ENCODE measurements at regions not wholly inside any gene's neighbourhood (a gene's known extent, or its start where the extent isn't known, plus 50 kb on each side); places are given as distances from the start of the nearest gene placed in this dataset.

- no peak for TF ChIP-seq PCBP1 (IDR thresholded peaks at IDR 0.05; ENCODE audit: low read depth, low read length, poor library complexity, severe bottlenecking)
Observed at GRCh38 chr3:164040991-164041390, 1037.3 kb downstream of the SI start (continued).

DNA sequence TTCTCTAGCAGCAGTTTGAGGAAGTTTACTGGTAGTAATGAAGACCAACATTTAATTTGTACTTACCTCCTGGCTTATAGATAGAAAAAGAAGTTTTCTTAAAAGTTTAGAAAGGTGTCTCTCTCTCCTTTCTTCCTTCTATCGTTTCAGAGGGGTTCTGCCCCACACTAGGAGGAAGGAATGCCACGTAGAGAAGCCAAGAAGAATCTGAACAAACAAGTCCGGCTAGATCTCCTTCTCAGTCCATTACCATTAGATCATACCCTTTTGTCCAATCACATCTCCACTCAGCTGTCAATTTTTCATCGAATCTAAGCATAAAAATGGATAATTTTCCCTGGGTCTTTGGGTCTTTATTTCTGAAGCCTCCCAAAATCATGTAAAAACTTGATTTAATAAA, 1048.1 kb downstream of the SI start:
- BruUV-seq (replicated peaks) = no TSS peak
- H3K4me1 ChIP-seq (replicated peaks in 1 of 2; ENCODE audit: control insufficient read depth in 2 of 2, insufficient read depth in 2 of 2, low read length in 2 of 2) = no peaks in the 10 kb centered on the region
- no peak overlapping the region for H2AFZ ChIP-seq (ENCODE audit: low read depth, low read length)
- H4K20me1 ChIP-seq (replicated peaks; ENCODE audit: control insufficient read depth, insufficient read depth, low read length) = no peaks in the 10 kb centered on the region
- H3K4me3 ChIP-seq = no peak overlapping the region
- TF ChIP-seq JUNB (CRISPR knock-in tag; conservative IDR thresholded peaks at IDR 0.05) = no peak
- TF ChIP-seq ZNF764 (CRISPR knock-in tag; IDR thresholded peaks at IDR 0.05; ENCODE audit: low read depth) = no peak
- TF ChIP-seq ZNF263 (CRISPR knock-in tag; IDR thresholded peaks at IDR 0.05; ENCODE audit: borderline replicate concordance) = no peak
- no peak for DNase-seq (ENCODE audit: extremely low read depth in 1 of 4, low spot score in 3 of 4)
- H3K9ac ChIP-seq (ENCODE audit: insufficient read depth in 1 of 2, low read depth in 2 of 2, low read length in 2 of 2) = no peak overlapping the region
- H3K27me3 ChIP-seq (ENCODE audit: control insufficient read depth in 2 of 2, insufficient read depth in 2 of 2, low read length in 2 of 2) = no peaks in the 10 kb centered on the region
- no peaks in the 10 kb centered on the region for H3K79me2 ChIP-seq (ENCODE audit: control insufficient read depth, insufficient read depth, low read length)
- ChIA-PET POLR2A (no interaction called here), CTCF (ENCODE audit: low intra/inter-chr PET ratio) (no interaction called here)
- WGBS (ENCODE audit: insufficient coverage, low coverage, missing lambda C conversion rate) = 0% methylated on average over 4 of the region's 4 CpGs
- no peak overlapping the region for H3K4me2 ChIP-seq (ENCODE audit: insufficient read depth, low read length)
- in situ Hi-C loops (cut with MboI) = no loop called here
- no peak for ATAC-seq
- no peaks in the 10 kb centered on the region for H3K36me3 ChIP-seq (ENCODE audit: control insufficient read depth, insufficient read depth, low read length)
- intact Hi-C loops (cut with micrococcal nuclease) = no loop called here
- no peak overlapping the region for H3K27ac ChIP-seq (ENCODE audit: extremely low read depth, low read depth, low read length)
- no peaks in the 10 kb centered on the region for H3K9me3 ChIP-seq (replicated peaks; ENCODE audit: control insufficient read depth, insufficient read depth, low read depth, low read length)
- no peaks in the 10 kb centered on the region for H3K9me1 ChIP-seq (ENCODE audit: control insufficient read depth, insufficient read depth, low read length)
- no peak for FAIRE-seq

DNA sequence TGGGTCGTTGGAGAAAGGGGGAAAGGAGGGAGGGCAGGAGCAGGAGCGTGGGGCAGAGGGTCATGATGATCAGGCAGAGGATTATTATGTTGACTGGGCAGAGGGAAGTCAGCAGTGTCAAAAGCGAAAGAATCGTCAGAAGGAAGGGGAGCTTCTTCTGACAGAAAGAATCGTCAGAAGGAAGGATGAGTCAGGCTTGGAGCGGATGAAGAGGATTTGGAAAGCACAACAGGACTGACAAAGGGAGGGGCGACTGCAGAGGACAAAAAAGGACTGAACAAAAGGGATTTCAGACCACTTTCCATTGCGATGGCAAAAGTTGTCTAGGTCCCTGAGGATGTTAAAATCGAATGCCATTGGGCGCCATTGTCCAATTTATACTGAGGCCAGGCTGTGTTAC, 1053.5 kb downstream of the SI start:
- no peaks in the 10 kb centered on the region for H3K36me3 ChIP-seq (ENCODE audit: control insufficient read depth, insufficient read depth, low read length)
- no peaks in the 10 kb centered on the region for H3K9me1 ChIP-seq (ENCODE audit: control insufficient read depth, insufficient read depth, low read length)
- no peak overlapping the region for H3K27ac ChIP-seq (ENCODE audit: extremely low read depth, low read depth, low read length)
- no peak overlapping the region for H3K9ac ChIP-seq (ENCODE audit: insufficient read depth in 1 of 2, low read depth in 2 of 2, low read length in 2 of 2)
- no peaks in the 10 kb centered on the region for H4K20me1 ChIP-seq (replicated peaks; ENCODE audit: control insufficient read depth, insufficient read depth, low read length)
- POLR2A ChIA-PET = no interaction called here
- in situ Hi-C loops (cut with MboI) = no loop called here
- H2AFZ ChIP-seq (ENCODE audit: low read depth, low read length) = no peak overlapping the region
- H3K4me1 ChIP-seq (replicated peaks in 1 of 2; ENCODE audit: control insufficient read depth in 2 of 2, insufficient read depth in 2 of 2, low read length in 2 of 2) = no peaks in the 10 kb centered on the region
- H3K9me3 ChIP-seq (replicated peaks; ENCODE audit: control insufficient read depth, insufficient read depth, low read depth, low read length) = no peaks in the 10 kb centered on the region
- no peak overlapping the region for H3K4me3 ChIP-seq
- no peaks in the 10 kb centered on the region for H3K27me3 ChIP-seq (ENCODE audit: control insufficient read depth in 2 of 2, insufficient read depth in 2 of 2, low read length in 2 of 2)
- no peak for DNase-seq (ENCODE audit: extremely low read depth in 1 of 4, low spot score in 3 of 4)
- no peak overlapping the region for H3K4me2 ChIP-seq (ENCODE audit: insufficient read depth, low read length)
- WGBS (ENCODE audit: insufficient coverage, low coverage, missing lambda C conversion rate) = 0% methylated on average over 8 of the region's 10 CpGs
- no peak for ATAC-seq
- CTCF ChIA-PET (ENCODE audit: low intra/inter-chr PET ratio) = no interaction called here
- BruUV-seq (replicated peaks) = no TSS peak
- no peaks in the 10 kb centered on the region for H3K79me2 ChIP-seq (ENCODE audit: control insufficient read depth, insufficient read depth, low read length)
- TF ChIP-seq KLF1 (tag; IDR thresholded peaks at IDR 0.05) (no peak), HOXB6 (CRISPR knock-in tag; IDR thresholded peaks at IDR 0.05; ENCODE audit: borderline replicate concordance) (no peak), ZNF668 (CRISPR knock-in tag; IDR thresholded peaks at IDR 0.05) (no peak), SRSF7 (optimal IDR thresholded peaks at IDR 0.05; ENCODE audit: low read depth, low read length) (no peak), ZNF217 (CRISPR knock-in tag; IDR thresholded peaks at IDR 0.05) (no peak), MAZ (CRISPR knock-in tag; conservative IDR thresholded peaks at IDR 0.05 in 1 of 2, IDR thresholded peaks at IDR 0.05 in 1 of 2) (no peak), PML (IDR thresholded peaks at IDR 0.05; ENCODE audit: low read length) (no peak), CHD4 (IDR thresholded peaks at IDR 0.05; ENCODE audit: insufficient read depth, insufficient replicate concordance, low read depth, low read length, poor library complexity, severe bottlenecking) (no peak), GATAD2B (IDR thresholded peaks at IDR 0.05; ENCODE audit: borderline replicate concordance) (no peak)
- FAIRE-seq = no peak
- intact Hi-C loops (cut with micrococcal nuclease) = no loop called here
